ENCODE measurements at regions not wholly inside any gene's neighbourhood (a gene's known extent, or its start where the extent isn't known, plus 50 kb on each side); places are given as distances from the start of the nearest gene placed in this dataset.

DNA sequence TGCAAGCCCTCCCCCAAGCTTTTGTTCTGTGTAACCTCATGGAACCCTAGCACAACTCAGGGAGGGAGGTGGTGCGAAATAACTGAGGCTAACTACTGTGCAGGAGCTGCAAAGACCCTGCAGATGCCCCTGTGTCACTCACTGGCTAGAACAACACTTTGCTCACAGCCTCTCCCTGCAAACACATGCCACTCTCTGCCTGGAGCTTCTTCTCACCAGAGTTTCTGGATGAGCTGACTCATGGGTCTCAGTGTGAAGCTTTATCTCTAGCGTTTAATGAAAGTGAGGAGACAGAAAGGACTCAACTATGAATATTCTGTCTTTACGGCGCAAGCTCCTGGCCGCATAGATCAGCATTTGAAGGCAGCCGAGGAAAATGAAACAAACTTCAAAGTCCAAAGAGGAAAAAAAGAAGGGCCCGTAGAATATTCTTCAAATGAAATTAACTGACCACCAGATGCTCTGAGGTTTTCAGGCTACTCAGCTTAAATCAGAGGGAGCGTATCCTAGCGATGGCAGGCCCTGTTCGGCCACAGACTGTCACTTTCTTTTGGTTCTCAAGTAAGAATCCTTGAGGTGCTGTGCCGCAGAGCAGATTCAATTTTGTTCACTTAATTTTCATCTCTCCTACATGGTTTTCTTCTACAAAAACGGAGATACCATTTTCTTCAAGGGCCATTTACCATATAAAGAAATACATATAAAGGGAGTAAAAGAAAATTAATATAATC is 77.7 kb upstream of the TAS2R1 start:
- no peak for DNase-seq (ENCODE audit: low read depth in 4 of 4, low spot score in 3 of 4)

DNA sequence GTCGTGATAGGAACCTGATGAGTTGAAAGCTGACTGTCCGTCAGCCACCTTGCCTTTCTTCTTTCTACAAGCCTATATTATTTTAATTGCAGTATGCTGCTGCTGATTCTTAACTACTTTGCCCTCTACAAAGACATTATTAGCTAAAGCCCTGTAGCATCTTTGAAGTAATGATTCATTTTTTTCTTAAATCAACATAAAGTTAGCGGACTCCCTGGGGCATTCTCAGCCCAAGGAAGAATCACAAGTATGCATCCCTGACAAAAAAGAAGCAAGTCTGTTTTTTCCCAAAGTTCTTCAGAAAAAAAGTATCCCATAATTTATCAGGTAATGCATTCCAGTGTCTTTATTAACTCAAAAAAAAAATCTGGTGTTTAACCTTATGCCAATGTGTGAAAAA is 69.5 kb upstream of the TAS2R1 start:
- no peak for DNase-seq (ENCODE audit: low read depth in 4 of 4, low spot score in 3 of 4)

DNA sequence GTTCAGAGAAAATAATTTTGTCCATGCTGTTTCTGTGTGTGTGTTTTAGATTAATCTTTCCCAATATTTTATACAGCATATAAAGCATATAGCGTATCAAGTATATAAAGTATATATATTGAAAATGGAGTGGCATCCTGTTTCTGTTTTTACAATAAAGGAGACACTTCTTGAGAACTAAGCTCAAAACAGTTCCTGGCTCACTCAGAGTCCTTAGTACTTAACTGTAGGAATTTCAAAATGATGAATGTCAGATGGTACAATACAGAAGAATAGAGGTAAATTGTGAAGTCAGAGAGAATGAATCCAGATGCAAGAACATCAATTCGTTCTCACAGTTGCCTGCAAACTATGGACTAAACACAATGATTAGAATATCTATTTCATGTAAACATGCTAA is 68.7 kb upstream of the TAS2R1 start:
- no peak for DNase-seq (ENCODE audit: low read depth in 4 of 4, low spot score in 3 of 4)

DNA sequence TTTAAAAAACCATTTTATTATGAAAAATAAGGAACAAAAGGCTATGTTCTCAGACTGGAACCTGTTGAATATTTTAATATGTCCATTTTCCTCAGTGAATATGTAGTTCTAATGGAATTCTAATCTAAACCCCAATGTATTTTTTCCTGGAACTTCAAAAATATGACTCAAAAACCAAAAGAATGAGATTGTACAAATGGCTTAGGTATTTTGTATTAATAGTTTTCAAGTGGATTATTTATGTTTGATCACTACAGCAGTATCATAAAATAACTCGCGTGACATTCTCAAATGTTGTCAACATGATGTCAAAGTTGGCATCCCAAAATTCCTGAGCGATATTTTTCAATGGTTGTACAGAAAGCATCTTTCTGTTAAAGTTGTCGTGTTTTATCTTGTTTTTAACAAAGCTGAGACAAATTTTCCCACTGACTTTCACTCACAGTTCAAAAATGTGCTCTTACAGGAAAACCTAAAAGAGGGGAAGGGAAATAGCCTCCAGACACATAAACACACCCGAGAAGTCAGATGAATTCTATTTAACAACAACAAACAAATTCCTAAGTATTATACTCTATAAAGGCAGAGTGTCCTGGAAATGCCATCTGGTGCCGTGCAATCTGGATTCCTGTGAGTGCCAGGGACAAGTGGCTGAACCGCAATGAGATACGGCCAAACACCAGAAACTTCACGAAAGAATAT is 68.1 kb upstream of the TAS2R1 start:
- no peak for DNase-seq (ENCODE audit: low read depth in 4 of 4, low spot score in 3 of 4)

DNA sequence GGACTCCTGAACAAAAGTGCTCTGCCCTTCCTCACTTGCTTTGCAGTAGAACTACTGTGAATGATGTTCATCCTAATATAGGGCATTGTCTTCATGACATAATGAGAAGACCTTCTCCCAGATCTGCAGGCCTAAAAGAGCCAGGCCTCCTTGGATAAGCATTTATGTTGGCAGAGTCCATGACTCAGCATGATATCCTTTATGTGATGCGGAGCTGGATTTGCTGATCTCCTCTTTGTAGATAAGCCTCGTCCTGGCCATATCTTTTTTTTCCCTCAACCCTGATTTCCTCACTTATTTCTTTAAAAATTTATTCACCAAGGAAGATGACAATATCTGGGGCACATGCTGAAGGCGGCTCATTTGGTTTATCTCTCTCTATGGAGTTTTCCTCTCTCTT is 62.4 kb upstream of the TAS2R1 start:
- DNase-seq (ENCODE audit: low read depth in 4 of 4, low spot score in 3 of 4), result no peak

DNA sequence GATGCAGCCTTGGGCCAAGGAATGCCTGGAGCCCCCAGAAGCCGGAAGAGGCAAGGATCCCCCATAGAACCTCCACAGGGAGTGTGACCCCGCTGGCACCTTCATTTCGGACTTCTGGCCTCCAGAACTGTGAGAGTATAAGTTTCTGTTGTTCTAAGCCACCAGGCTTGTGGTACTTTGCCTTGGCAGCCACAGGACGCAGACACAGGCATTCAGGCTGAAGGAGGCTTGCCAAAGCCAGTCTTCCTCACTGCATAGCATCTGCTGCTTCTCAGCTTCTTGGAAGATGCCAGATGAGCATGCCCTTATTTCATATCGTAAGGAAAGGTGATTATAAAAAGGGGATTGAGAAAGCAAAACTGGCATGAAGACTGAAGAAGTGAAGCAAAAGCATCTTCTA is 61.1 kb upstream of the TAS2R1 start:
- DNase-seq (ENCODE audit: low read depth in 4 of 4, low spot score in 3 of 4), result no peak

DNA sequence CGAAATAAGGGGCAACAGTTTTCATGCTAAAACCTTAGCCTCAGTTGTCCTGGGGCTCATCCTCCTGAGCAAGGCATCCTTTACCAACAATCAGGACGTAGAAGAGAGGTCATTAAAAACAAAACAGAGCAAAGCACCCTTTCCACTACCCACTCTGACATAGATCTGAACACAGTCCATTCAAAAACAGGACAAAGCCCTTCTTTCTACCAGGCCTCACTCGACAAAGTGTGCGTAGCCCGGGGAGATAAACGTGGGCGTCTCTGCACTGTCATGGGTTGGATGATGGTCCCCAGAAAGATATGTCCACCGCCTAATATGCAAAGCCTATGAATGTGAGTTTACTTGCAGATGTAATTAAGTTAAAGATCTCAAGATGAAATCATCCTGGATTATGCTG is 60.6 kb upstream of the TAS2R1 start:
- DNase-seq (ENCODE audit: low read depth in 4 of 4, low spot score in 3 of 4), result no peak

DNA sequence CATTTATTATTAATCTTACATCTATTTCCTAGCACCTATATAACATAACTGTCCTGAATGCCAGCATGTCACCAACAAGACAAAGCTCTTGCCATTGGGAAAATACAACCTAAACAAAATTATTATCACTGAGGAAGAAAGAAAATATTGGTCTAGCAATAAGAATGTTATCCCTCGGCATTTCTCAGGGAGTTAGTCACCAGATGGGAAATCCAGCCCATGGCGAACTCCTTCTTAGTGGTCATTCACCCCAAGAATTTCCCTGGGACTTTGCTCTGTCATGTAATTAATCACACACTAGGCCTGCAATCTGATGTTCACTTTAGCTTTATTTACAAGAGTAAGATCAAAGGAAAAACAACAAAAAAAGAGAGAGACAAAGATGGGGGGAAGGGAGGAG is 56.1 kb upstream of the TAS2R1 start:
- DNase-seq (ENCODE audit: low read depth in 4 of 4, low spot score in 3 of 4), result no peak

DNA sequence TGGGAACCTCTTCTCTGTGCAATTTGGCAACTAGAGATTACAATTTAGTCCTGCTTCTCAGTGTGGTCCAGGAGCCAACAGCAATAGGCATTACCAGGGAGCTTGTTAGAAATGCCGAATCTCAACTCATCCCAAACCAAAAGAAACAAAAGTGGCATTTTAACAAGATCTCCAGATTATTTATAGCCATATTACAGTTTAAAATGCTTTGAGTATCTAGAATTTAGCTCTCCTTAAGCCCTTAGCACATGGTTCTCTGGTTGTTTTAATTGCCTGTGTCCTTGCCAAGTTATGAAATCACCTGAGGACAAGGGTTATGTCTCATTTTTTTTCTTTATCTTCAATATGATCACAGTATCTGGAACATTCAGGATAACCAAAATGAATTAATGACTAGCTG is 51.6 kb upstream of the TAS2R1 start:
- no peak for DNase-seq (ENCODE audit: low read depth in 4 of 4, low spot score in 3 of 4)

Data from left renal pelvis (tissue), 4 donors.